ENCODE measurements at regions not wholly inside any gene's neighbourhood (a gene's known extent, or its start where the extent isn't known, plus 50 kb on each side); places are given as distances from the start of the nearest gene placed in this dataset.

DNA sequence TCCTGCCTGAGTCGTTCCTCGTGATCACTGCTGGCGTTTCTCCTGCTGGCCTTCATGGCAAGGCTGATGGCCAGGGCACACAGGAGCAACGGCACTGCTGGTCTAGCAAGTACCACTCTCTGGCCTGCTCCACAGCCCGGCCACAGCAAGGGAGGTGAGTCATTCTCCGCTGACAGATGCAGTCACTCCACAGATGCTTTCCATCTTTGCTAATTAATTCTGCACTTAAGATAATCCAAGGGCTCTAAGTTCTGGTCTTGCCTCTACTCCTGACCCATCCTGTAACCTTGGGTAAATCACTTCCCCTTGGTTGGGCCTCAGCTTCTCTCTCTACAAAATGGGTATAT is 244.4 kb downstream of the RPS24 start:
- peak; percentile 50 for DNase-seq

- DNase-seq = no peak
These were observed 246.1 kb downstream of the RPS24 start for GRCh38 chr10:78279756-78280155.

DNA sequence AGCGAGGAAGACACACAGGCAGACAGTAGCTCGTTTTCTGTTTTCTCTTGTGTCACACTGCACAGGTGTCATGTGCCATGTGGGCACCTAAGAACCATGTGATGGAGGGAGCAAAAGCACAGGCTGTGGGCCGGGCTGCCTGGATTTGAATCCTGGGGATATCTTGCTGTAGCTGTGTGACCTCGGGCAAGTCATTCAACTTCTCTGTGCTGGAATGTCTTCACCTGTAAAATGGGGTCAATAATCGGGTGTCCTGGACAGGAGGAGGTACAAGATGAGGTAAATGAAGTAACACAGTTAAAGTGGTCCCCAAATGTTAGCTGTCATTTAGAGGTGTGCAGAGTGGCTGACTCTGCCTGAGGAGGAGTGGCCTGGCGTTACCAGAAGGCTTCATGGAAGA is 246.9 kb downstream of the RPS24 start:
- no peak for DNase-seq

DNA sequence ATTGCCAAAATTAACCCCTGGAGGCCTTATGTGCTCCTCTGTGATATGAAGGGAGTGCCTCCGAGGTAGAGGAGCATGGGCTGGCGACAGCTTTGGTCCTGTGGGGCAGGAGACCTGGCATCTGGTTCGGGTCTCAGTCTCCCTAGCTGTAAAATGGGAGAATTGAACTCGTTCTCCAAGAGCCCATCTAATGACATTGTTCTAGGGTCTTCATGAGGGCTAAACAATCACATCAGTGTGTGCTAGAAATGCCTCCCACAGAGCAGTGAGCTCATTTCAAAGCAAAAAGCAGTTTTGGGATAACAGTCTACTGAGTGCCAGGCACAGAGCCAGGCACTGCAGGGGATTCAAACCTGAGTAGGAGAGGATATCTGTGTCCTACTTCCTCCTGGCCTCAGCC is 248.0 kb downstream of the RPS24 start:
- no peak for DNase-seq

- DNase-seq = no peak
These were observed 249.5 kb downstream of the RPS24 start for GRCh38 chr10:78283069-78283682.

DNA sequence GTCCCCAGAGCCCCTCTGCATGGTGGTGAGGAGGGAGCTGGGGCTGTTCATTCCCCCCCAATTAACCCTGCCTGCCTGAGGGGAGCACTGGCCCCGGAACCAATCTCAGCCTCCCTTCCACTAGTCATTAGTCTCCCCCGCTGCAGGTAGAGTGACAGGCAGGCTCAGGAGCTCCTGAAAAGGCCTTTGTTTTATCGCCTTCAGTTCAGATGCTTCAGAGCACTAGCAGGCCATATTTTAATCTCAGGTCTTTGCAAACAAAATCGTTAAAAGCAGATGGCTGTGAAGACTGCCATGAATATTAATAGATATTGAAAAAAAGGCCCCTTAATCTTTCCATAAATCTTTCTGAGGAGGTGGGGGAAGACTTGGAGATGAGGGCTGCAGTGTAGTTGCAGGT is 250.7 kb downstream of the RPS24 start:
- DNase-seq = no peak

DNA sequence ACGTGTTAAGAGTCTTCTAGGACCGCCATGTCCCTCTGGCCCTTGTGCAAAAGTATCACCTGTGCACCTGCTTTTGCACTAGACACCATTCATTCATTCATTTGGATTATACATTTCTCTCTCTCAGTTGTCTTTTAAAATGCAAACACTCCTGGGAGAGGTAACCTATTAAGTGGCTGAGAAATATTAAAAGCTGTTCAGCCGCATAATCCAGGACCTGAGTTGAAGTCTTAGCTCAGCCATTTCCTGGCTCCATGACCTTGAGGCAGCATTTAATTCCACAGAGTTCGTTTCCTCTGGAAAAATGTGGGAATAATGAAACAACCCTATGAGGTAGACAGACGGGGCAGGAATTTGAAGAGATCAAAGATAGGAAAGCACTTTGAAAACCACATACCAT is 251.6 kb downstream of the RPS24 start:
- DNase-seq = no peak

GRCh38 chr10:78286186-78286585 is 252.5 kb downstream of the RPS24 start:
- DNase-seq = no peak

- no peak for DNase-seq
These were observed 253.0 kb downstream of the RPS24 start for GRCh38 chr10:78286668-78287067.

- DNase-seq = no peak
These were observed 254.0 kb downstream of the RPS24 start for GRCh38 chr10:78287618-78288017.

- no peak for DNase-seq
These were observed 255.0 kb downstream of the RPS24 start for GRCh38 chr10:78288663-78289062.

DNA sequence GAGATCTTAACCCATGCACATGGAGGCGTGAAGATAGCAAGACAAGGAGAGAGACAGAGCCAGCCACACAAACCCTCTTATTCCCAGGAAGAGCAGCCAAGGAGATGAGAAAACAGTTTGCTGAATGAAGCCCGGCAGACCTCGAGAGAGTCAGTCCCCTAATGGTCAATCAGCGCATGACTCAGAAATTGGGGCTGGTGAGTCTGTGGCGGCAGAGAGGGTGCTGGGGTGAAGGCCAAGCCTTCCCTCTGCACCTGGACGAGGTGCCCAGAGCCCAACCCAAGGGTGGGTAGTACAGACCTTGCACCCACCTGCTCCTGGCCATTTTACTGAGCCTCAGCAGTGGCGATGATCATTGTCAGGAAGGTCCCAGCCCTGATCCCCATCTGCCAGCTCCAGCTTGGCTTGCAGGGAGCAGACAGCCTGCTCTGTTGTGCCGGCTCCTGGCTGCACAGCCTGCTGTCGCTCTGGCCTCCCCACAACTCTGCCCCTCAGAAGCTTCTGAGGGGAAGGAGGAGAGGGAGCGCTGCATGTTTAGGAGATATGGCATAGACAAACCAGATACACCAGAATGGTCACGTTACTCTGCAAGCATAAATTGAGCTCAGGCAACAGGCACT is 256.6 kb downstream of the RPS24 start:
- DNase-seq = no peak

- DNase-seq = no peak
These were observed 258.1 kb downstream of the RPS24 start for GRCh38 chr10:78291722-78292121.

- no peak for DNase-seq
These were observed 258.8 kb downstream of the RPS24 start for GRCh38 chr10:78292250-78292981.

DNA sequence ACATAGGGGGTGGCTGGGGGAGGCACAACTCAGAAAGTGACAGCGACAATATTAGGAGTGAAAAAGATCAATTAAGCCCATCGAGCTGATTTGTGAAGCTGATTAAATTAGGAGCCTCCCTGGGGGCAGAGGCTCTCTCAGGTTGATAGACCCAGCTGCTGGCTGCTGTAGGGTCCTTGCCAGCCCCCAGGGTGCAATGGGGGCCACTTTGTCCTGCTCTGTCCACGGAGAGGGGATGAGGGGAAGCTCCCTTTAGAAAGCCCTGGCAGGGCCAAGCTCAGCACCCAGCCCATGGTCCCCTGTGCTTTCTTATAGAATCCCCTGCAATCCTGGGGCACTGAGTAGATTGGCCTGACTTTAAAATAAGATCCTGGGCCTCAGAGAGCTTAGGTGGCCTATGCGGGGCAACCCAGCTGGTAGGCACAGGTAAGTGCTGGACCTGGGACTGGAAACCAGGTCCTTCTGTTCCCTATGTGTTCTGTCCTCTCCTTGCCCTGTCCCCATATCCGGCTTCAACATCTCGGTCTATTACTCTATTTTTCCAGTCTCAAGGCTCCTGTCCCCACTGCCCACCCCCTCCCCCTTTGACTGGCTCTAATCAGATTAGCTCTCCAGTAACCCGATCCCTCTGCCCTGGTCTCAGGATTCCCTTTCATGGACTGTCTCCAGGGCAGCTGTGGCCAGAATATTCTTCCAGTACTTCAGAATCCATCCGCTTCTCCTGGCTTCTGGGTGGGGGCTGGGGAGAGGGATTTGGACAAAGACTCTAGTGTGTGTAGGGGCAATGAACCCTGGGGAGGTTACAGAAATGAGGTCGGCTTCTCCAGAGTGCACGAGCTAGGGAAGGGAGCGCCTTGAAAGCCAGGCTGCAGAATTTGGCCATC is 259.6 kb downstream of the RPS24 start:
- no peak for DNase-seq

DNA sequence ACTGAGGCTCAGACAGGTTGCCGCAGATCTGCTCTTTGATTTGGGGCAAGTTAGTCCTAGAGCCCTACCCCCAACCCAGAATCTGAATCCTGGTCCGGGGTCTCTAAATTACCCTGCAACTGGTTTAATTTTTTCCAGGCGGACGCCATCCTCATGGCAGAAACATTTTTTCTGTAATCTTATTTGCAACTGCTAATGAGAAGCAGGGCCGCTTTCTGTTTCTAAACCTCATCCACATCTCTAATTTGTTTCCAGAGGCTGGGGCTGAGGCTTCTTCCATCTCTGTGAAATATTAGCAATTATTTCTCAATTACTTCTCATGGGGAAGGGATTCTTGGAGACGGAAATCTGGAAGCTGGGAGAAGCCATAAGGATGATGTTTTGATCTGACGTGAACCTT is 261.6 kb downstream of the RPS24 start:
- no peak for DNase-seq

DNA sequence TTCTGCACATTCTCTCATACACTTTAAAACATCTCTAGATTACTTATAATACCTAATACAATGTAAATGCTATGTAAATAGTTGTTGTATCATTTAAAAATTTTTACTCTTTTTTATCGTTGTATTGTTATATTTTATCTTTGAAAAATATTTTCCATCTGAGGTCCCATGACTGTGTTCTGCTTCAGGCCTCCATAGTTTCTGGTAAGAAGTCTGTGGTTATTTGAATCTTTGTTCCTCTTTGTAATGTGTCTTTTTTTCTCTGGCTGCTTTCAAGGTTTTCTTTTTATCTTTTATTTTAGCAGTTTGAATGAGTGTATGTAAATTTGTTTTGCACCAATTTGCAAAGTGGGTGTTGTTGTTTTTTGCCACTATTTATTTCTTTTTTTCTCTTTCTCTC is 263.1 kb downstream of the RPS24 start:
- DNase-seq = no peak

GRCh38 chr10:78297997-78298396 is 264.3 kb downstream of the RPS24 start:
- no peak for DNase-seq

GRCh38 chr10:78298835-78299234 is 265.2 kb downstream of the RPS24 start:
- DNase-seq = no peak

DNA sequence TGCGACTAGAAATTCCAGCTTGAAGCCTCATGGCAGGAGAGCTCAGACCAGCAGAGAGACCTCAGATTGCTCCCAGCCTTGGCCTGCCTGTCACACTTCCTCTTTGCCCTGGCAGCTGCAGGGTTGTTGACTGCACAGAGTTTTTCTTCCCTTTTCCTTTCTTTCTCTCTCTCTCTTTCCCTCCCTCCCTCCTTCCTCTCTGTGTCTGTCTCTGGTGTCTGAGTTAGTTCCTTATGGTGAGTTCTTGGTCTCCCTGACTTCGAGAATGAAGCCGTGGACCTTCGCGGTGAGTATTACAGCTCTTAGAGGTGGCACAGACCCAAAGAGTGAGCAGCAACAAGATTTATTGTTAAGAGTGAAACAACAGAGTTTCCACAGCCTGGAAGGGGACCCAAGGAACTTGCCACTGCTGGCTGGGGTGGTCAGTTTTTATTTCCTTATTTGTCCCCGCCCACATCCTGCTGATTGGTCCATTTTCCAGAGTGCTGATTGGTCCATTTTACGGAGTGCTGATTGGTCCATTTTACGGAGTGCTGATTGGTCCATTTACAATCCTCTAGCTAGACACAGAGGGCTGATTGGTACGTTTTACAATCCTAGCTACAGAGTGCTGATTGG is 266.3 kb downstream of the RPS24 start:
- DNase-seq = no peak

DNA sequence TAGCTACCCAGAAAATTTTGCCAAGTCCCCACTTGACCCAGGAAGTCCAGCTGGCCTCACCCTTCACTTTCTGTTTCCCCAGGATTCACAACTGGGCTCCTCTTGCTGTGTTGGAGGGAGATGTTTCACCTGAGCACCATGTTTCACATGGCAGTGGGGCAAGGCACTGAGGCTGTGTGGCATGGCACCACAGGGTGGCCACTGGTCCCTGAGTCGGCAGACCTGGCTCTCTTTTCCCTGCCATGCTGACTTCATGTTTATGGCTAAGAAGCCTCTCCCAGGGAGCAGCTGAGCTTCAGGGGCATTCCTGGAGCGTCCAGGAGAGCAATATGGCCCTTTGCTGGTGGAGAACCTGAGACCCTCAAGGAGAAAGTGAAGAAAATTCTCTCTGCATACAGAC is 266.9 kb downstream of the RPS24 start:
- DNase-seq = no peak

DNA sequence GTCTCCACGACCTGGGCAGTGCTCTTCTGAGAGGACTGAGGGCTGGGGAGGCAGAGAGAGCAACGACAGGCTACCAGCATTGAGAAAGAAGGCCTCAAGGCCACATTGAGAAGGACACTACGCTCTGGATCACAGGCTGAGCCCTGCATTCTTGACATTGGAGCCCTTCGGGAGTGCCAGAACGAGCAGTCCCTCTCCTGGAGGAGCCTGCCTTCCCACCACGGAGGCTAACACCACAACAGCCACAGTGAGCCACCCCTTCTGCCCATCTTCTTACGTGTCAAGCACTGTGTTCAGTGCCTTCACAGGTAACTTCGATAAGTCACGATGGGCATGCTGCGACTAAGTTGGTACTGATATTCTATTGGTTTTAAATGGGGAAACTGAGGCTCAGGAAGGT is 267.8 kb downstream of the RPS24 start:
- no peak for DNase-seq
